ENCODE measurements at regions not wholly inside any gene's neighbourhood (a gene's known extent, or its start where the extent isn't known, plus 50 kb on each side); places are given as distances from the start of the nearest gene placed in this dataset.

GRCh38 chr7:124686543-124687171, 78.9 kb downstream of the GPR37 start:
- DNase-seq (ENCODE audit: low spot score) (no peak), ATAC-seq (no peak)
- Mint-ChIP-seq H3K36me3 (no peaks in the 10 kb centered on the region), H3K27ac (no peak overlapping the region), H3K9me3 (peaks cover 12% of the 10 kb centered on the region), H3K4me1 (no peaks in the 10 kb centered on the region), H3K4me3 (no peak overlapping the region), H3K27me3 (ENCODE audit: low read depth) (no peaks in the 10 kb centered on the region)
- TF ChIP-seq FOXP1 (CRISPR knock-in tag; IDR thresholded peaks at IDR 0.05; ENCODE audit: borderline replicate concordance) (no peak), ZNF219 (CRISPR knock-in tag; IDR thresholded peaks at IDR 0.05; ENCODE audit: borderline replicate concordance) (no peak), ZBTB43 (CRISPR knock-in tag; IDR thresholded peaks at IDR 0.05) (no peak), NFYB (CRISPR knock-in tag; conservative IDR thresholded peaks at IDR 0.05; ENCODE audit: low read depth) (no peak), TEAD1 (CRISPR knock-in tag; IDR thresholded peaks at IDR 0.05) (no peak), ZNF138 (CRISPR knock-in tag; conservative IDR thresholded peaks at IDR 0.05) (no peak), MYBL2 (CRISPR knock-in tag; IDR thresholded peaks at IDR 0.05) (no peak), EMX1 (CRISPR knock-in tag; IDR thresholded peaks at IDR 0.05) (no peak), SP1 (CRISPR knock-in tag; conservative IDR thresholded peaks at IDR 0.05) (no peak), JUN (CRISPR knock-in tag; IDR thresholded peaks at IDR 0.05) (no peak), ZNF232 (CRISPR knock-in tag; IDR thresholded peaks at IDR 0.05) (no peak), PRRX2 (CRISPR knock-in tag; IDR thresholded peaks at IDR 0.05) (no peak), TEAD4 (CRISPR knock-in tag; IDR thresholded peaks at IDR 0.05) (no peak), AFF4 (CRISPR knock-in tag; IDR thresholded peaks at IDR 0.05; ENCODE audit: borderline replicate concordance) (no peak)
- ChIA-PET POLR2A (no interaction called here), CTCF (no interaction called here)

- POLR2A ChIA-PET: no interaction called here
- no peak for ATAC-seq
- TF ChIP-seq FOXP4 (CRISPR knock-in tag; IDR thresholded peaks at IDR 0.05) (no peak), RELA (CRISPR knock-in tag; IDR thresholded peaks at IDR 0.05; ENCODE audit: borderline replicate concordance) (no peak), ETV6 (CRISPR knock-in tag; IDR thresholded peaks at IDR 0.05) (no peak), PRDM15 (CRISPR knock-in tag; IDR thresholded peaks at IDR 0.05) (no peak), STAT6 (CRISPR knock-in tag; conservative IDR thresholded peaks at IDR 0.05; ENCODE audit: low read depth) (no peak), HMGXB4 (CRISPR knock-in tag; IDR thresholded peaks at IDR 0.05) (no peak)
Observed at GRCh38 chr7:124681946-124682345, 83.6 kb downstream of the GPR37 start.

More at GRCh38 chr7:124681946-124682345, 83.6 kb downstream of the GPR37 start:
- Mint-ChIP-seq H3K27me3 (ENCODE audit: low read depth) (no peaks in the 10 kb centered on the region), H3K36me3 (no peaks in the 10 kb centered on the region), H3K4me3 (no peak overlapping the region), H3K4me1 (peaks cover 15% of the 10 kb centered on the region), H3K9me3 (no peaks in the 10 kb centered on the region), H3K27ac (no peak overlapping the region)
- no peak for DNase-seq (ENCODE audit: low spot score)
- CTCF ChIA-PET: no interaction called here

All from WTC11 (cell line).